ENCODE measurements at regions not wholly inside any gene's neighbourhood (a gene's known extent, or its start where the extent isn't known, plus 50 kb on each side); places are given as distances from the start of the nearest gene placed in this dataset.

DNA sequence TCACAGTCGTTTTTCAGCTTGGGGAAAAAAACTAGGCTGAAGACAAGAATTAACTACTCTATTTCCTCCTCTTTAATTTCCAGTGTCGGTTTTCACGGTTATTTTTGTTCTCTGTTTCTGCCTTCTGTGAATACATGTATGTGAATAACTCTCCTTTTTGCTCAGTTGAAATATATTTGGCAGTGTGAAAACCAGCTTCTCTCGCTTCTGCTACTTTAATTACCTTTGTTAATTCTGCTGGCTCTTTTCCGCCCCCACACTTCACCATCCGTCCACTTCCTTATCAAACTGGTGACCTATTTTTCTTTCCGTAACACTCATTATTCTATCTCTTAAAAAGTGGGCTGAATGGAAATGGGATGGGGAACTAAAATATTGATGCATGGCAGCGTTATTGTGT is 126.4 kb downstream of the POU4F1 start:
- no peaks in the 10 kb centered on the region for H3K27me3 ChIP-seq (ENCODE audit: control insufficient read depth, insufficient read depth, low read length)
- TF ChIP-seq CTCF (IDR thresholded peaks at IDR 0.05; ENCODE audit: insufficient read depth, low read length, severe bottlenecking): no peak
- no peak for FAIRE-seq
- DNase-seq (ENCODE audit: low read depth): no peak
- no peaks in the 10 kb centered on the region for H3K36me3 ChIP-seq (ENCODE audit: control insufficient read depth, insufficient read depth, low read length)
- H3K4me3 ChIP-seq (ENCODE audit: low read depth, low read length): no peak overlapping the region

- Histone ChIP-seq H3K27me3 (ENCODE audit: control insufficient read depth, insufficient read depth, low read length) (no peaks in the 10 kb centered on the region), H3K36me3 (ENCODE audit: control insufficient read depth, insufficient read depth, low read length) (no peaks in the 10 kb centered on the region), H3K4me3 (ENCODE audit: low read depth, low read length) (no peak overlapping the region)
- TF ChIP-seq CTCF (IDR thresholded peaks at IDR 0.05; ENCODE audit: insufficient read depth, low read length, severe bottlenecking): no peak
- no peak for DNase-seq (ENCODE audit: low read depth)
- FAIRE-seq: no peak
Observed at GRCh38 chr13:78468621-78469020, 134.7 kb downstream of the POU4F1 start.

GRCh38 chr13:78465250-78465649 is 138.1 kb downstream of the POU4F1 start:
- DNase-seq (ENCODE audit: low read depth): no peak
- Histone ChIP-seq H3K27me3 (ENCODE audit: control insufficient read depth, insufficient read depth, low read length) (no peaks in the 10 kb centered on the region), H3K4me3 (ENCODE audit: low read depth, low read length) (no peak overlapping the region), H3K36me3 (ENCODE audit: control insufficient read depth, insufficient read depth, low read length) (no peaks in the 10 kb centered on the region)
- no peak for FAIRE-seq
- TF ChIP-seq CTCF (IDR thresholded peaks at IDR 0.05; ENCODE audit: insufficient read depth, low read length, severe bottlenecking): no peak

DNA sequence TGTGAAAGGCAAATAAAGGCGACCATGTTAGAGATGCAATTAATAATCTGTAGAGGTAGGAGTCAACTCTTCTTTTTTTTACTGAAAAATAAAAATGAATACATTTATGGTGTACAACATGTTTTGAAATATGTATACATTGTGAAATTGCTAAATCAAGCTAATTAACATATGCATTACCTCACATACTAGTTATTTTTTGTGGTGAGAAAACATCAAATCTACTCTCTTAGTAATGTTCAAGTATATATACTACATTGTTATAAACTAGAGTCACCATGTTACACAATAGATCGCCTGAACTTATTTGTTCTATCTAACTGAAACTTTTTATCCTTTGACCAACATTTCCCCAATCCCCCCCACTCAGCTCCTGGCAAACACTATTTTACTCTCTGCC is 143.2 kb downstream of the POU4F1 start:
- no peaks in the 10 kb centered on the region for H3K27me3 ChIP-seq (ENCODE audit: control insufficient read depth, insufficient read depth, low read length)
- no peak for TF ChIP-seq CTCF (IDR thresholded peaks at IDR 0.05; ENCODE audit: insufficient read depth, low read length, severe bottlenecking)
- DNase-seq (ENCODE audit: low read depth) (no peak), FAIRE-seq (no peak)
- no peak overlapping the region for H3K4me3 ChIP-seq (ENCODE audit: low read depth, low read length)
- no peaks in the 10 kb centered on the region for H3K36me3 ChIP-seq (ENCODE audit: control insufficient read depth, insufficient read depth, low read length)

- Histone ChIP-seq H3K4me3 (ENCODE audit: low read depth, low read length) (no peak overlapping the region), H3K36me3 (ENCODE audit: control insufficient read depth, insufficient read depth, low read length) (no peaks in the 10 kb centered on the region), H3K27me3 (ENCODE audit: control insufficient read depth, insufficient read depth, low read length) (no peaks in the 10 kb centered on the region)
- FAIRE-seq (no peak), DNase-seq (ENCODE audit: low read depth) (no peak)
- TF ChIP-seq CTCF (IDR thresholded peaks at IDR 0.05; ENCODE audit: insufficient read depth, low read length, severe bottlenecking): no peak
Observed at GRCh38 chr13:78443839-78444238, 159.5 kb downstream of the POU4F1 start.

DNA sequence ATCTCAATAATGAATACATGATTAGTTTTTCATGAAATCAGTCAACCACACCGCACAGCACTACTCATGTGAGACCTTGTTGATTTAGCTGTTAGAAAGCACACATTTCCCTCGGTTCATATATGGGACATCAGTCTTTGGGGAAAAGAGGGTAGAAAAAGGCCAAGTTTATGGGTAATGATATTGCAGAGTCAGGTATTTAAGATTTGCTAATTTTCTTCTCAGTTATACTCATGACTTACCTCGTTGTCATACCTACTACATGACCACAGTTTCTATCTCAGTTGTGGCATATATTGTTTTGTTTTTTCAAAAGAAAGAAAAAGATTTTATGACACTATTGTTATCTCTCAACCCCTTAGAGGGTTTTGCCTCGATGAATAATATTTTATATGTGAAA is 165.6 kb downstream of the POU4F1 start:
- no peak for DNase-seq (ENCODE audit: low read depth)
- Histone ChIP-seq H3K27me3 (ENCODE audit: control insufficient read depth, insufficient read depth, low read length) (no peaks in the 10 kb centered on the region), H3K36me3 (ENCODE audit: control insufficient read depth, insufficient read depth, low read length) (no peaks in the 10 kb centered on the region), H3K4me3 (ENCODE audit: low read depth, low read length) (no peak overlapping the region)
- TF ChIP-seq CTCF (IDR thresholded peaks at IDR 0.05; ENCODE audit: insufficient read depth, low read length, severe bottlenecking): no peak
- FAIRE-seq: no peak

All from bronchial epithelial cell (primary cell).